Subcutaneous abdominal adipose tissue (tissue), 5 donors: ENCODE measurements at regions not wholly inside any gene's neighbourhood (a gene's known extent, or its start where the extent isn't known, plus 50 kb on each side); places are given as distances from the start of the nearest gene placed in this dataset.

Source experiments
- H3K27ac ChIP-seq: one replicate; pipeline ENCODE4 v1.7.0; 2013; ENCODE audit warnings: low read depth, mild to moderate bottlenecking, inconsistent platforms, low read length, moderate library complexity
- H3K27me3 ChIP-seq, 5 donors: one replicate each; pipeline ENCODE4 v1.7.0; 2013; ENCODE audit warnings: low read length in 5 of 5, inconsistent platforms in 1 of 5; ENCODE audit not compliant: control insufficient read depth in 5 of 5, insufficient read depth in 4 of 5
- H3K36me3 ChIP-seq, 5 donors: one replicate each; pipeline ENCODE4 v1.7.0; 2013; ENCODE audit warnings: low read length in 5 of 5; ENCODE audit not compliant: control insufficient read depth in 5 of 5, insufficient read depth in 5 of 5
- H3K4me1 ChIP-seq, 5 donors: one replicate each; pipeline ENCODE4 v1.7.0; 2013; ENCODE audit warnings: low read length in 5 of 5, mild to moderate bottlenecking in 3 of 5, moderate library complexity in 1 of 5; ENCODE audit not compliant: control insufficient read depth in 5 of 5, insufficient read depth in 5 of 5
- H3K4me3 ChIP-seq, 5 donors: one replicate each; pipeline ENCODE4 v1.7.0; 2013; ENCODE audit warnings: low read length in 5 of 5, low read depth in 1 of 5
- H3K9ac ChIP-seq, 5 donors: one replicate each; pipeline ENCODE4 v1.7.0; 2013; ENCODE audit warnings: low read length in 5 of 5, mild to moderate bottlenecking in 4 of 5, moderate library complexity in 3 of 5
- H3K9me3 ChIP-seq, 5 donors: one replicate each; pipeline ENCODE4 v1.7.0; 2013; ENCODE audit warnings: low read length in 5 of 5; ENCODE audit not compliant: control insufficient read depth in 5 of 5
- donor health status: healthy.
- donor health status: healthy.
- donor health status: healthy.
- donor health status: healthy.
- donor health status: healthy.

- no peak overlapping the region for H3K9ac ChIP-seq
- no peaks in the 10 kb centered on the region for H3K27me3 ChIP-seq
- H3K27ac ChIP-seq, result no peak overlapping the region
- H3K4me1 ChIP-seq, result peaks cover 0 to 12% (median 7%) of the 10 kb centered on the region in 5 donors
- no peaks in the 10 kb centered on the region for H3K36me3 ChIP-seq
- no peak overlapping the region for H3K4me3 ChIP-seq
- peaks cover 0 to 4% (median 0%) of the 10 kb centered on the region in 5 donors for H3K9me3 ChIP-seq
Observed at GRCh38 chr1:218943371-218943770, 230.3 kb upstream of the LYPLAL1 start.

- Histone ChIP-seq H3K4me3 (no peak overlapping the region), H3K9me3 (peaks cover 0 to 3% (median 0%) of the 10 kb centered on the region in 5 donors), H3K36me3 (no peaks in the 10 kb centered on the region), H3K27me3 (no peaks in the 10 kb centered on the region), H3K4me1 (peaks cover 0 to 12% (median 7%) of the 10 kb centered on the region in 5 donors), H3K9ac (no peak overlapping the region), H3K27ac (no peak overlapping the region)
Observed at GRCh38 chr1:218945050-218945449, 228.6 kb upstream of the LYPLAL1 start.

- Histone ChIP-seq H3K4me3 (no peak overlapping the region), H3K4me1 (peaks cover 0 to 12% (median 7%) of the 10 kb centered on the region in 5 donors), H3K9ac (no peak overlapping the region), H3K27ac (no peak overlapping the region), H3K27me3 (no peaks in the 10 kb centered on the region), H3K9me3 (no peaks in the 10 kb centered on the region), H3K36me3 (no peaks in the 10 kb centered on the region)
Observed at GRCh38 chr1:218946147-218946546, 227.5 kb upstream of the LYPLAL1 start.

GRCh38 chr1:218948446-218948845, 225.2 kb upstream of the LYPLAL1 start:
- Histone ChIP-seq H3K4me1 (peaks cover 0 to 5% (median 0%) of the 10 kb centered on the region in 5 donors), H3K27ac (no peak overlapping the region), H3K9ac (no peak overlapping the region), H3K36me3 (no peaks in the 10 kb centered on the region), H3K27me3 (no peaks in the 10 kb centered on the region), H3K9me3 (no peaks in the 10 kb centered on the region), H3K4me3 (no peak overlapping the region)

GRCh38 chr1:218953386-218953785, 220.3 kb upstream of the LYPLAL1 start:
- Histone ChIP-seq H3K36me3 (no peaks in the 10 kb centered on the region), H3K4me3 (no peak overlapping the region), H3K27me3 (no peaks in the 10 kb centered on the region), H3K27ac (no peak overlapping the region), H3K9ac (no peak overlapping the region), H3K4me1 (peaks cover 0 to 9% (median 0%) of the 10 kb centered on the region in 5 donors), H3K9me3 (peaks cover 0 to 3% (median 0%) of the 10 kb centered on the region in 5 donors)

GRCh38 chr1:218957971-218958370, 215.7 kb upstream of the LYPLAL1 start:
- Histone ChIP-seq H3K4me1 (peaks cover 0 to 9% (median 0%) of the 10 kb centered on the region in 5 donors), H3K9me3 (peaks cover 0 to 3% (median 0%) of the 10 kb centered on the region in 5 donors), H3K9ac (no peak overlapping the region), H3K36me3 (no peaks in the 10 kb centered on the region), H3K4me3 (no peak overlapping the region), H3K27ac (no peak overlapping the region), H3K27me3 (no peaks in the 10 kb centered on the region)

GRCh38 chr1:218959784-218960183, 213.9 kb upstream of the LYPLAL1 start:
- Histone ChIP-seq H3K9ac (no peak overlapping the region), H3K27ac (no peak overlapping the region), H3K9me3 (peaks cover 0 to 3% (median 0%) of the 10 kb centered on the region in 5 donors), H3K27me3 (no peaks in the 10 kb centered on the region), H3K4me1 (no peaks in the 10 kb centered on the region), H3K4me3 (no peak overlapping the region), H3K36me3 (no peaks in the 10 kb centered on the region)

GRCh38 chr1:218964471-218965185, 209.1 kb upstream of the LYPLAL1 start:
- Histone ChIP-seq H3K4me3 (no peak overlapping the region), H3K27ac (no peak overlapping the region), H3K27me3 (no peaks in the 10 kb centered on the region), H3K9me3 (peaks cover 0 to 8% (median 5%) of the 10 kb centered on the region in 5 donors), H3K36me3 (no peaks in the 10 kb centered on the region), H3K9ac (no peak overlapping the region), H3K4me1 (peaks cover 0 to 9% (median 5%) of the 10 kb centered on the region in 5 donors)

- Histone ChIP-seq H3K4me1 (peaks cover 0 to 17% (median 10%) of the 10 kb centered on the region in 5 donors), H3K27ac (no peak overlapping the region), H3K4me3 (no peak overlapping the region), H3K27me3 (no peaks in the 10 kb centered on the region), H3K36me3 (no peaks in the 10 kb centered on the region), H3K9ac (no peak overlapping the region), H3K9me3 (peaks cover 0 to 8% (median 5%) of the 10 kb centered on the region in 5 donors)
Observed at GRCh38 chr1:218965821-218966220, 207.9 kb upstream of the LYPLAL1 start.

- Histone ChIP-seq H3K4me3 (no peak overlapping the region), H3K27ac (no peak overlapping the region), H3K4me1 (peaks cover 0 to 21% (median 10%) of the 10 kb centered on the region in 5 donors), H3K27me3 (no peaks in the 10 kb centered on the region), H3K9ac (no peak overlapping the region), H3K9me3 (peaks cover 0 to 8% (median 5%) of the 10 kb centered on the region in 5 donors), H3K36me3 (no peaks in the 10 kb centered on the region)
Observed at GRCh38 chr1:218967254-218967653, 206.4 kb upstream of the LYPLAL1 start.
